ENCODE measurements at regions not wholly inside any gene's neighbourhood (a gene's known extent, or its start where the extent isn't known, plus 50 kb on each side); places are given as distances from the start of the nearest gene placed in this dataset.

GRCh38 chr7:347644-348479, 57.9 kb downstream of the FOXL3 start:
- TF ChIP-seq POLR2A (IDR thresholded peaks at IDR 0.05) = no peak
- TF ChIP-seq, protein P1, sequence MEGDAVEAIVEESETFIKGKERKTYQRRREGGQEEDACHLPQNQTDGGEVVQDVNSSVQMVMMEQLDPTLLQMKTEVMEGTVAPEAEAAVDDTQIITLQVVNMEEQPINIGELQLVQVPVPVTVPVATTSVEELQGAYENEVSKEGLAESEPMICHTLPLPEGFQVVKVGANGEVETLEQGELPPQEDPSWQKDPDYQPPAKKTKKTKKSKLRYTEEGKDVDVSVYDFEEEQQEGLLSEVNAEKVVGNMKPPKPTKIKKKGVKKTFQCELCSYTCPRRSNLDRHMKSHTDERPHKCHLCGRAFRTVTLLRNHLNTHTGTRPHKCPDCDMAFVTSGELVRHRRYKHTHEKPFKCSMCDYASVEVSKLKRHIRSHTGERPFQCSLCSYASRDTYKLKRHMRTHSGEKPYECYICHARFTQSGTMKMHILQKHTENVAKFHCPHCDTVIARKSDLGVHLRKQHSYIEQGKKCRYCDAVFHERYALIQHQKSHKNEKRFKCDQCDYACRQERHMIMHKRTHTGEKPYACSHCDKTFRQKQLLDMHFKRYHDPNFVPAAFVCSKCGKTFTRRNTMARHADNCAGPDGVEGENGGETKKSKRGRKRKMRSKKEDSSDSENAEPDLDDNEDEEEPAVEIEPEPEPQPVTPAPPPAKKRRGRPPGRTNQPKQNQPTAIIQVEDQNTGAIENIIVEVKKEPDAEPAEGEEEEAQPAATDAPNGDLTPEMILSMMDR (IDR thresholded peaks at IDR 0.05) = no peak
- no peak for TF ChIP-seq POLR2AphosphoS5 (IDR thresholded peaks at IDR 0.05)

All from prostate gland (tissue), 2 donors.